ENCODE measurements at regions not wholly inside any gene's neighbourhood (a gene's known extent, or its start where the extent isn't known, plus 50 kb on each side); places are given as distances from the start of the nearest gene placed in this dataset.

DNA sequence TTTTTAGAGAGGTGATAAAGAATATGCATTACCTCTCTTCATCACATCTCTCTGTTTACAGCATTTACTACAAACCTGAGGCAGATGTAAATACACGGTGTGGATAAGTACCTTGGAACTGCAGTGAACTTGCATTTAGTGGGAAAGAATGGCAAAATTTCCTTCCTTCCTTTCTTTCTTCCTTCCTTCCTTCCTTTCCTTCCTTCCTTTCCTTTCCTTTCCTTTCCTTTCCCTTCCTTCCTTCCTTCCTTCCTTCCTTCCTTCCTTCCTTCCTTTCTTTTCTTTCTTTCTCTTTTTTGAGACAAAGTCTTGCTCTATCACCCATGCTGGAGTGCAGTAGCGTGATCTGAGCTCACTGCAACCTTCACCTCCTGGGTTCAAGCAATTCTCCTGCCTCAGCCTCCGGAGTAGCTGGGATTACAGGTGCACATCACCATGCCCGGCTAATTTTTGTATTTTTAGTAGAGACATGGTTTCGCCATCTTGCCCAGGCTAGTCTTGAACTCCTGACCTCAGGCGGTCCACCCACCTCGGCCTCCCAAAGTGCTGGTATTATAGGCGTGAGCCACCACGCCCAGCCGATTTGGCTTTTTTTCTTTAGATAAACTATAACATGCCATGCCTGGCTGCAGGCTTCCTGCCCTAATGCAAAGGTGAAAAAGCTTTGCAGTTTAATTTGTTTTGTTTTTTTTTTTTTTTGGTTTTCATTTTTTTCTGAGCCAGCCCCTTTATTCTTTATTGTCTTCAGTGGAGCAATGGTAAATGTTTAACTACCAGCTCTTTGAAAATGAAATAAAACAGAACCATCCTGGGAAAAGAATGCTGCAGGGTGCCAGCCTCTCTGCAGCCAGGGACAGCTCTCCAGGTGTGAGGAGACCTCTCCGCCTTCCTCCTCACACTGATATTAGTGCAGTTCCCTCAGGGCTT is 64.2 kb upstream of the NEDD9 start:
- TF ChIP-seq, protein P1, sequence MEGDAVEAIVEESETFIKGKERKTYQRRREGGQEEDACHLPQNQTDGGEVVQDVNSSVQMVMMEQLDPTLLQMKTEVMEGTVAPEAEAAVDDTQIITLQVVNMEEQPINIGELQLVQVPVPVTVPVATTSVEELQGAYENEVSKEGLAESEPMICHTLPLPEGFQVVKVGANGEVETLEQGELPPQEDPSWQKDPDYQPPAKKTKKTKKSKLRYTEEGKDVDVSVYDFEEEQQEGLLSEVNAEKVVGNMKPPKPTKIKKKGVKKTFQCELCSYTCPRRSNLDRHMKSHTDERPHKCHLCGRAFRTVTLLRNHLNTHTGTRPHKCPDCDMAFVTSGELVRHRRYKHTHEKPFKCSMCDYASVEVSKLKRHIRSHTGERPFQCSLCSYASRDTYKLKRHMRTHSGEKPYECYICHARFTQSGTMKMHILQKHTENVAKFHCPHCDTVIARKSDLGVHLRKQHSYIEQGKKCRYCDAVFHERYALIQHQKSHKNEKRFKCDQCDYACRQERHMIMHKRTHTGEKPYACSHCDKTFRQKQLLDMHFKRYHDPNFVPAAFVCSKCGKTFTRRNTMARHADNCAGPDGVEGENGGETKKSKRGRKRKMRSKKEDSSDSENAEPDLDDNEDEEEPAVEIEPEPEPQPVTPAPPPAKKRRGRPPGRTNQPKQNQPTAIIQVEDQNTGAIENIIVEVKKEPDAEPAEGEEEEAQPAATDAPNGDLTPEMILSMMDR (IDR thresholded peaks at IDR 0.05; ENCODE audit: low read length), result no peak
- TF ChIP-seq EZH2 (optimal IDR thresholded peaks at IDR 0.05; ENCODE audit: low read depth, low read length) (no peak), EZH2phosphoT487 (IDR thresholded peaks at IDR 0.05; ENCODE audit: low read length) (no peak)
